ENCODE measurements at regions not wholly inside any gene's neighbourhood (a gene's known extent, or its start where the extent isn't known, plus 50 kb on each side); places are given as distances from the start of the nearest gene placed in this dataset.
"Not testable (repeated sequence)": the region's sequence is repeated elsewhere in the genome, so short reads cannot be mapped to it uniquely, and the experiment has no call there.

DNA sequence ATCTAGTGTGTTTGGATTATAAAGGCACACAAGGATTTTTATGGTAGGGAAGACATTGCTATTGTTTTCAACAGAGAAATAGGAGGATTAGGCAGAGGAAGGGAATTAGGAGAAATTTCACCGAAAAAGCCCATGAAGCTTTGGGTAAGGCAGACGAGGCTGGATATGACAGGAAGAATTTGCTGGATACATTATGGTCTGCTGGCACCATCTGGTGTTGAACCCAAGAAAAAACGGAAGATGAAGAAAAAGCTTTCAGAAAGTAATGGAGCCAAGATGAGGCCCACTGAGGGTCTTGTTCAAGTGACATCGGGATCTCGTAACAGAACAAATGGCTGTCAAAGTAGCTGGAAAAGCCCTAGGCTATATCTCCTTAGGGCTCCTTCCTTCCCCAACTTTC is 56.5 kb downstream of the OR2J2 start:
- DNase-seq (ENCODE audit: low read depth, low spot score) = no peak
- no peak overlapping the region for H3K4me3 ChIP-seq (ENCODE audit: low read length)

DNA sequence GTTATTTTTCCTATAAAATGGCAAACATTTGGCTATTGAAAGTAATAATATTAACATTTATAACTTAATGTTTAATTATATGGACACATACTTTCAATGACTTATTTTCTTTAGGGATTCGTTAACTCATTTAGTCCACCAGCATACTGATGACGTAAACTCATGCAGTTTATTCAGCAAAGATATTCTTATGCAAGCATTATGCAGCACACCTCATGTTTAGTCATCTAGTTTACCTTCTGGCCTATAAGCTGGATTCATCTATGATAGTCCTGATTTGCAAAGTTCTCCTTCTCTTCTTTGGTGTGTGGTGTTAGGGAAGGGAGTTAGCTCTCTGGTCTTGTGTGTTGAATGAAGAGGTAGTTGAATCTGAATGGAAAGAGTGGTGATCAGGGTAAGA is 60.0 kb downstream of the OR2J2 start:
- H3K4me3 ChIP-seq (ENCODE audit: low read length) = no peak overlapping the region
- DNase-seq (ENCODE audit: low read depth, low spot score) = no peak

DNA sequence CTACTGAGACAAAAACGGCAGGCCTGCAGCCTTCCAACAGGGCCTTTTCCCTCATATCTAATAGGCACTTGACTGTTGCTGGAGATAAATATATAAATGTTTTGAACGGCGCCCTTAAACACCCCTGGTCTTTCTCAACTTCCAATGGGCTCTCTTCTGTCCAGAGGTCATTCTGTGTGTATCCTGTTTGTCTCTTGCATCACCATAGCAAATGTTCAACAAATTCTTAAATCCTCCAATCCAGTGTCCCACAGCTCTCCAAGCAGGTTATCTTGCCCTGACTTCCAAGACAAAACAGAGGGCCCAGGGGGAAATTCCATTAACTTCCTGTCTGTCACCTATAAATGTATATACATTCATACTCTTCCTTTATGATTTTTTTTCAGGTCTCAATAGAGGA is 62.0 kb downstream of the OR2J2 start:
- H3K4me3 ChIP-seq (ENCODE audit: low read length) = no peak overlapping the region
- DNase-seq (ENCODE audit: low read depth, low spot score) = no peak

DNA sequence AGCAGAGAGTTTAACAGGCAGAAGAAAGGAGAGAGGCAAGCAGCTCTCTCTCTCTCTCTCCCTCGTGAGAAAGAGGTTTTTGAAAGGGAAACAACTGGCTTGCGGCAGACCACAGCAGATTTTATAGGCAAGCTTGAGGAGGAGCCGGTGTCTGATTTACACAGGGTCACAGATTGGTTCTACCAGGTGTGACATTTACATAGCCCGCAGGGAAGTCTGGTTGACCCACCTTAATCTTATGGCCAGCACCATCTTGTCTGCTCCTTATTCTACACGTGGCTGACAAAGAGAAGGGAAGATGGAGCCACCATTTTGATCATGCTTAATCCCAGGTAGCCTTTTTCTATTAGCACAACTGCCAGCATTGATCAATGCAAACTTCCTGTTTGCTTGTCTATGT is 65.4 kb downstream of the OR2J2 start:
- DNase-seq (ENCODE audit: low read depth, low spot score) = peak; percentile 88
- no peak overlapping the region; the same call in 1 of the 2 replicates for H3K4me3 ChIP-seq (ENCODE audit: low read length)

- no peak for DNase-seq (ENCODE audit: low read depth, low spot score)
- no peak overlapping the region for H3K4me3 ChIP-seq (ENCODE audit: low read length)
These were observed 64.9 kb upstream of the OR14J1 start for GRCh38 chr6:29236634-29237033.

DNA sequence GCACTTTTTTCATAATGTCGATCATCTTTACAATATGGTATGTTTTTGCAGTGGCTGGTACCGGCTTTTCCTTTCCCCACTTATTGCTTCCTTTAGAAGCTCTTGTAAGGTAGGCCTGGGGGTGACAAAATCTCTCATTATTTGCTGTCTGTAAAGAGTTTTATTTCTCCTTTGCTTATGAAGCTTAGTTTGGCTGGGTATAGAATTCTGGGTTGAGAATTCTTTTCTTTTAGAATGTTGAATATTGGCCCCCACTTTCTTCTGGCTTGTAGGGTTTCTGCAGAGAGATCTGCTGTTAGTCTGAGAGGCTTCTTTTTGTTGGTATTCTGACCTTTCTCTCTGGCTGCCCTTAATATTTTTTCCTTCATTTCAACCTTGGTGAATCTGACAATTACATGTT is 58.5 kb upstream of the OR14J1 start:
- not testable (repeated sequence) for DNase-seq (ENCODE audit: low read depth, low spot score); H3K4me3 ChIP-seq (ENCODE audit: low read length)
